HFFc6 (cell line): ENCODE measurements at regions not wholly inside any gene's neighbourhood (a gene's known extent, or its start where the extent isn't known, plus 50 kb on each side); places are given as distances from the start of the nearest gene placed in this dataset.

Experiments used
- DNase-seq: peaks from one replicate; pipeline ENCODE4 v3.0.0-alpha.2; 2018
- H3K27ac Mint-ChIP-seq: 2 replicates; pipeline ENCODE4 v1.8.0; 2020; ENCODE audit warnings: mild to moderate bottlenecking, mixed read lengths
- H3K27me3 Mint-ChIP-seq: 2 replicates; pipeline ENCODE4 v1.8.0; 2021; ENCODE audit warnings: mild to moderate bottlenecking, moderate library complexity, mixed read lengths; ENCODE audit not compliant: insufficient read depth
- H3K36me3 Mint-ChIP-seq: 2 replicates; pipeline ENCODE4 v1.8.0; 2021; ENCODE audit warnings: low read depth, mixed read lengths
- H3K4me1 Mint-ChIP-seq: 2 replicates; pipeline ENCODE4 v1.8.0; 2020; ENCODE audit warnings: low read depth, mixed read lengths
- H3K4me3 Mint-ChIP-seq: 2 replicates; pipeline ENCODE4 v1.8.0; 2020; ENCODE audit warnings: mild to moderate bottlenecking, moderate library complexity, mixed read lengths
- H3K9me3 Mint-ChIP-seq: 2 replicates; pipeline ENCODE4 v1.8.0; 2020; ENCODE audit warnings: mild to moderate bottlenecking, mixed read lengths
- TF ChIP-seq, protein P1 (sequence below): fragments of 200-600 bp; sonication (generic); IDR thresholded peaks from 2 replicates; pipeline ENCODE4 v1.5.0; 2021; ENCODE audit warnings: antibody characterized with exemption, mild to moderate bottlenecking

DNA sequence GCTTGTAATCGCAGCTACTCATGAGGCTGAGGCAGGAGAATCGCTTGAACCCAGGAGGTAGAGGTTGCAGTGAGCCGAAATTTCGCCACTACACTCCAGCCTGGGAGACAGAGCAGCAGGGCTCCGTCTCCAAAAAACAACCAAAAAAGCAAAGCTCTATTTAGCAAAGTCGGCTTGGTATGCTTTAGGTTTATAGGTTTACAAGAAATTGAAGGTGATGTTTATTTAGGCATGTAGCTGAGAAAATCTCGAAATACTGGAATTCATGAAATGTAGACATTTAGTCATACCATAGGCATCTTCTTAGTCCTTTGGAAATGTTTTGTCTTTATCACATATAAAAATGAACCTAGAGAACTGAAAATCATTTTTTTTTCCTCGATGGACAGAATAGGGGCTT, 453.8 kb upstream of the ANKRD30A start:
- Mint-ChIP-seq H3K9me3 (peaks cover 47% of the 10 kb centered on the region), H3K36me3 (peaks cover 5% of the 10 kb centered on the region), H3K4me3 (no peak overlapping the region), H3K27ac (no peak overlapping the region), H3K27me3 (no peaks in the 10 kb centered on the region; the same call in none of the 2 replicates), H3K4me1 (no peaks in the 10 kb centered on the region)
- no peak for DNase-seq
- TF ChIP-seq, protein P1, sequence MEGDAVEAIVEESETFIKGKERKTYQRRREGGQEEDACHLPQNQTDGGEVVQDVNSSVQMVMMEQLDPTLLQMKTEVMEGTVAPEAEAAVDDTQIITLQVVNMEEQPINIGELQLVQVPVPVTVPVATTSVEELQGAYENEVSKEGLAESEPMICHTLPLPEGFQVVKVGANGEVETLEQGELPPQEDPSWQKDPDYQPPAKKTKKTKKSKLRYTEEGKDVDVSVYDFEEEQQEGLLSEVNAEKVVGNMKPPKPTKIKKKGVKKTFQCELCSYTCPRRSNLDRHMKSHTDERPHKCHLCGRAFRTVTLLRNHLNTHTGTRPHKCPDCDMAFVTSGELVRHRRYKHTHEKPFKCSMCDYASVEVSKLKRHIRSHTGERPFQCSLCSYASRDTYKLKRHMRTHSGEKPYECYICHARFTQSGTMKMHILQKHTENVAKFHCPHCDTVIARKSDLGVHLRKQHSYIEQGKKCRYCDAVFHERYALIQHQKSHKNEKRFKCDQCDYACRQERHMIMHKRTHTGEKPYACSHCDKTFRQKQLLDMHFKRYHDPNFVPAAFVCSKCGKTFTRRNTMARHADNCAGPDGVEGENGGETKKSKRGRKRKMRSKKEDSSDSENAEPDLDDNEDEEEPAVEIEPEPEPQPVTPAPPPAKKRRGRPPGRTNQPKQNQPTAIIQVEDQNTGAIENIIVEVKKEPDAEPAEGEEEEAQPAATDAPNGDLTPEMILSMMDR = no peak

DNA sequence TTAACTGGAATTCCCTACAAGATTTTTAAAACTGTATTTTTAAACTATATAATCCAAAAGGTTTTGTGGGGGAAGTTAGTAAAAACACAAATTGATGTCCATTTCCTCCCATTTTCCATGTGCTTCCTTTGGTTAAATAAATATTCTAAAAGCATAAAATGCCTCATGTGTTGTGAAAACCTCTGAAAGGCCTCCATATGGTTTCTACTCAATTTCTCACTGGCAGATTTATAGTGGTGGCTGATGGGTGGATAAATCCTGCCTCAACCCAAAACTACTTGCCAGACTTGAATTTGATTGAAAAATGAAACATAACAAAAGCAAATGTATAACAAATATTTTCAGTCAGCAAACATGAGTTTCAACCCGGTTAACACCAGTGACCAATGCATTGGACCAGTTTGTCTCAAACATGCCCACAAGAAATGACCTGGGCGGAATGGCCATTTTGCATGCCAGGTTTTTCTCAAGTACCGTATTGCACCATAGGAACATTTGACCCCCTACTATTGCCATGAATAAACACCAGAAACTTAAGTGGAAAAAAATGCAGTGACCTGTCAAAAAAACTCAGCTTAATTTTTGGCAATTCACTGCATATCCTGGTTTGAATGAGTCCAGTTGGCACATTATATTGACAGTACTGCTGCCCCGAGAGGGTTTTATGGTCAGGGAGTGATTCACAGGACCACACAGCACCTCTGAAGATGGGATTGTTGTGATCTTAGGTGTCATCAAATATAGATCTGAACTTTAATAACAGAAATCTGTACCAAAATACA, 454.6 kb upstream of the ANKRD30A start:
- Mint-ChIP-seq H3K4me3 (no peak overlapping the region), H3K9me3 (peaks cover 47% of the 10 kb centered on the region), H3K36me3 (peaks cover 5% of the 10 kb centered on the region), H3K4me1 (no peaks in the 10 kb centered on the region), H3K27me3 (no peaks in the 10 kb centered on the region; the same call in 1 of the 2 replicates), H3K27ac (no peak overlapping the region)
- no peak for DNase-seq
- TF ChIP-seq, protein P1 = no peak

DNA sequence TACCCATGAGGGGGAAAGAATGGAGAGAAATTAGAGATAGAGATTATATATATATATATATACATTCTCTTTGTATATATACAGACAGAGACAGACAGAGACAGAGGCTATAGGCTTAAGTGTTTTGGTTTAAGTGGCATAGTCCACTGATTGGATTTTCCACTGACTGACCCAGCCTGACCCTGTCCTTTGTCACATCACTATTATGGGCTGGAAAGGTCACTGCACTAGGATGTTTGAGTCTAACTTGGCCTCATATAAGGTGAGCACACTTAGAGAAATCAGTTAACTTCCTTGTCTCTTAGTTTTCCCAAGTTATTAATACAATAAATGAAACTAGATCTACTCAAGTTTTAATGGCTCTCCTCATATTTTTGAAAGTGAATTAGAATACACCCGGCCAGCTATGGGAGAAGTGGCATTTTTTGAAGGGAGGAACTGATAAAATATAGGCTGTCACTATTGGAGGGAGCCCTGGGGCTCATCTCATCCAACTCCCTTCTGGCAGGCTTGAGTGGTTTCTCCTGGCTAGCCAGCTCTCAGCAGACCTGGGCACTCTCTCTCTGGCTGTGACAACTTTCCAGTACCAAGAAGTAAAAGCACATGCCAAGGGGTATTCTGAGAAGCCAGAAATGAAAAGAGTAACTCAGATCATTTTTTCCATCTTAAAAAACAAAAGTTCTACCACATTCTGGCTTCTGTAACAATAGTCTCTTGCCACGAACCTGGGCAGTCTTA, 455.6 kb upstream of the ANKRD30A start:
- Mint-ChIP-seq H3K4me1 (no peaks in the 10 kb centered on the region), H3K9me3 (peaks cover 41% of the 10 kb centered on the region), H3K4me3 (no peak overlapping the region), H3K27me3 (no peaks in the 10 kb centered on the region; the same call in 1 of the 2 replicates), H3K27ac (no peak overlapping the region), H3K36me3 (peaks cover 5% of the 10 kb centered on the region)
- TF ChIP-seq, protein P1 = no peak
- DNase-seq = no peak

DNA sequence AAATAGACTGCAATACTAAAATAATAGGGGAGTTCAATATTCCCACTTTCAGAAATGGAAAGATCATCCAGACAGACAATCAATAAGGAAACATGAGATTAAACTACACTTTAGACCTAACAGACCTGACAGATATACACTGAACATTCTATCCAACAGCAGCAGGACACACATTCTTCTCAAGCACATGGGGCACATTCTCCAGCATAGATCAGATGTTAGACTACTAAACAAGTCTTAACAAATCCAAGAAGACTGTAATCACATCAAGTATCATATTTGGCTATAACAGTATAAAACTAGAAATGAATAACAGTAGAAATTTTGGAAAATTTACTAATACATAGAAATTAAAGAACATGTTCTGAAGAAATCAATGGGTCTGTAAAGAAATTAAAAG, 458.9 kb upstream of the ANKRD30A start:
- DNase-seq = no peak
- TF ChIP-seq, protein P1 = no peak
- peaks cover 5% of the 10 kb centered on the region for H3K36me3 Mint-ChIP-seq
- H3K27me3 Mint-ChIP-seq = no peaks in the 10 kb centered on the region; the same call in 1 of the 2 replicates
- H3K4me3 Mint-ChIP-seq = no peak overlapping the region
- H3K9me3 Mint-ChIP-seq = peaks cover 40% of the 10 kb centered on the region
- H3K4me1 Mint-ChIP-seq = no peaks in the 10 kb centered on the region
- no peak overlapping the region for H3K27ac Mint-ChIP-seq

DNA sequence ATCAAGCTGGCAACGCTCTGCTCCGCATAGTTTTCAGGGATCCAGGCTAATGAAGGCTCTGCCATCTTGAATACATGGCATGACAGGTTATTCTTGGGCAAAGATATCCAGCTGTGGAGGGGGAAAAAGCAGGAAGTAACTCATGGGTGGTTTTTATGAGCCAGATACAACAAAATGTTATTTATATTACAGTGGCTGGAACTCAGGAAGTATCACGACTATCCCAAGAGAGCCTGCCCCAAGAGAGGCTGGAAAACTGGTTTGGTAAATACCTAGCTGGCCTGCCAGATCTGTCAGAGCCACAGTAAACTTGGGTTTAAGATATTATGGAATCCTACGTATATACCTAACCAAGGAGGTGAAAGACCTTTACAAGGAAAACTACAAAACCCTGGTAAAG, 462.8 kb upstream of the ANKRD30A start:
- TF ChIP-seq, protein P1 = no peak
- H3K27ac Mint-ChIP-seq = no peak overlapping the region

More for the DNA sequence above, 462.8 kb upstream of the ANKRD30A start:
- peaks cover 51% of the 10 kb centered on the region for H3K9me3 Mint-ChIP-seq
- no peaks in the 10 kb centered on the region for H3K27me3 Mint-ChIP-seq
- H3K36me3 Mint-ChIP-seq = no peaks in the 10 kb centered on the region
- H3K4me3 Mint-ChIP-seq = no peak overlapping the region
- H3K4me1 Mint-ChIP-seq = no peaks in the 10 kb centered on the region
- DNase-seq = no peak
